Inflammatory macrophage treated with lipopolysaccharide for 1 hour (primary cell): ENCODE measurements at regions not wholly inside any gene's neighbourhood (a gene's known extent, or its start where the extent isn't known, plus 50 kb on each side); places are given as distances from the start of the nearest gene placed in this dataset.

Experiments
- DNase-seq, 2 donors: peaks; one replicate each; pipeline ENCODE4 v3.0.0-alpha.2; 2020 to 2022

DNA sequence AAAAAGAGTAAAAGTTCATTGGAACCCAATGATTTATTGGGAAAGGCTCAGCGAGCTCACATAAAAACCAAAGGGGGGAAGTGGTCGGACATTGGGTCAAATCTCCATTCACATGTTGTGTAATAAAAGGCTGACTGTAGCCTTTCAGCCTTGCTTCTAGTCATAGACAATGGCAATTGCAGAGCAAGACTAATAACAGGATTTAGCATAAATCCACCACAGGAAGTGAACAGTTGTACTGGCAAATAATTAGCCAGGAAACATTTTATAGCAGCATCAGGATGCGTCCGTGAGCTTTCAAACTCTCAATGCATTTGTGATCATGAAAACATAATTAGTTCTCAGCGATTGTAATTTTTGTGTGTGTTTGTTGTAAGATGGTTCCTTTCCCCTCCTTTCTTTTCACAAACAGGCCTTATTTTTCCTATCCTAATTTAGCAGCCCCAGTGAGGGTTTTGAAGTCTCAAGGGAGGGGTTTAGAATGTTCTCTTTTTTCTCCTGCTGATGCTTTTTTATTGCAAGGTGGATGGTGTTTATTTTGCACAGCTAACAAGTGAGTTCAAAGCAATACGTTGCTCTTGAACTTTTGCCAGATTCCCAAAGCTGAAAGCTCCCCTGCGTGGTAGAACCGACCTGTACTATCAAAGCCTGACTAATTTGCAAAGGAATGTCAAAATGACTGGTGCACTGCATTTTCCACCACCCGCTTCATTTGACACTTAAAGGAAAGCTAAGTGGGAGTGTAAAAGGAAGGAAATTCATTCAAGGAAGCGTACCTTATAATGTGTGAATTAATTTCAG, 105.6 kb downstream of the SPRY2 start:
- DNase-seq: peak; percentile 46 to 64

DNA sequence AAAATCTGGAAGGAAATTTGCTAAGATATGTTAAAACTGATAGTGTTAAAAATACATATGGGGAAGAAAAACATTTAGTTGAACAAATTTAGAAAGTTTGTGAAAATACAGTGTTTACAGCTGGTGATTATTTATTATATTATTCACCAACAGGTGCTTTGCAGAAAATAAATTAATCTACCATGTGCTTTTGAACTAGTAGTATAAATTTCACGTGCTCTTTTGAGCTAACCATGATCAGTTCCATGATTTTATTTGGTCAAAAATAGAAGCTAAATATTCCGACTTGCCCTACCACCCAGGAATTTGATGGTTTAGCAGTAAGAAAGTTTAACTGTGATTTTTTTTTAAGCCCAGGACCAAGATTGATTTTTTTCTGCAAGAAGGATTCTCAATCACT, 113.3 kb downstream of the SPRY2 start:
- no peak for DNase-seq

DNA sequence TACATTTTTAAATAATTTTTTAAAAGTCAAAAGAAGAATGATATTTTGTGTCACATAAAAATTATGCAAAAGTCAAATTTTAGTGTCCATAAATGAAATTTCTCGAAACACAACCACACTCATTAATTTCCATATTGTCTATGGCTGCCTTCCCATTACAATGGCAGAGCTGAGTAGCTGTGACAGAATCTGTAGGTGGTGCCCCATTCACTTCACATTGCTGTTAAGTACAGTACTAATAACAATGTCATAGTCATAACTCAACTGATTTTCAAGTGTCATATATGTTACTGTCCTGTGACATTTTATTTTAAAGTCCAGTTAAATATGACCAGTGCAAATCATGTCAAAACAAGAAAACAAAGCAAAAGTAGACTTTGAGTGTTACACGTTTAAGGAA, 114.3 kb downstream of the SPRY2 start:
- DNase-seq: no peak

DNA sequence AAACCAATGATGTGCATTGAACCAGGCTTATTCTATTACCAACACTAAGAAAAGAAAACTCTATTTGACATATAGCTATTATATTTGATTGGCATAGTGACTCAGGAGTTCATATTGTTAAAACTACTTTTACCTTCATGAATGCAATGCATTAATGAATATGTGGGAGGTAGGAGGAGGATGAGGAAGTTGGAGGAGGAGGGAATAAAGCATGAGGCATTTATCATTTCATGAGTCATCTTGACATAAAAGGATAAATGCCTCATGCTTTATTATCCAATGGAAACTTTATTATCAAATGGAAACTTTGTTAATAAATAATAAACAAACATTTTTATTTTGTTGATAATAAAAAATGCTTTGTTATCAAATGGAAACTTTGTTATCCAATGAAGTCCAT, 116.5 kb downstream of the SPRY2 start:
- peak; percentile 35 to 51 for DNase-seq

DNA sequence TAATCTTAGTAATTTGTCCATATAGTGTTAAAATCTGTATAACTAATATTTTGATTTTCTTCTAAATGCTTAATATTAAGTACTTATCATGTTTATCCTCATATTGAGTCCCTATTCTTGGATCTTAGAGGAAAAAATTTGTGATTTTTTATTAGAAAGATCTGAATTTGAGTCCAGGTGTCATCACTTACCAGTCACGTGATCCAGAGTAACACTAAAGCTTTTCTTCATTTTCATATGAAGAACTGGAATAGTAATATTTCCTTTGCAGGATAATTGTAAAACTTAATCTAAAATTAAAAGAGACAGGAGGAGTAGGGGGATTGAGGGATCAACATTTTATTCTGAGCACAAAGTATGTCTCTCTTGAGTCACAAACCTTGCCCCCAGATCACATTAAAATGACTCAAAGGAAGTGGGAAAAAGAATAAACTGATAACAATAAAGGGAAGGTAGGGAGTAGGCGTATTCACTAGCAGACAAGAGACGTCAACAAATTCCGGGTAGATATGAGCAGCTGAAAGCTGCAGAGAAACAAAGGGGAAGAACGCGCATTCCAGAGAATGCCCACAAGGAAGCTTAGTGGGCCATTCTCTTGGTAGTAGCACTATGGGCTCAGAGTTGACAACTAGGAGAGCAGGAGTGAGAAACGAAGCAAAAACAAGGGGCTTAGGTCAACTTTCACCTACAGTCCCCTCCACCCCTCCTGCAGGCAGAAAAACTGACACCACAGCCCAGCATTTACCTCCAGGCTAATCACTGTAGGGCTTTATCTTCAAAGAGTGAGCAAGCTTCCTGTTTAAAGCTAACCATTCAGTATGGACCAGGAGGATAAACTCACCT, 123.1 kb downstream of the SPRY2 start:
- DNase-seq: no peak

DNA sequence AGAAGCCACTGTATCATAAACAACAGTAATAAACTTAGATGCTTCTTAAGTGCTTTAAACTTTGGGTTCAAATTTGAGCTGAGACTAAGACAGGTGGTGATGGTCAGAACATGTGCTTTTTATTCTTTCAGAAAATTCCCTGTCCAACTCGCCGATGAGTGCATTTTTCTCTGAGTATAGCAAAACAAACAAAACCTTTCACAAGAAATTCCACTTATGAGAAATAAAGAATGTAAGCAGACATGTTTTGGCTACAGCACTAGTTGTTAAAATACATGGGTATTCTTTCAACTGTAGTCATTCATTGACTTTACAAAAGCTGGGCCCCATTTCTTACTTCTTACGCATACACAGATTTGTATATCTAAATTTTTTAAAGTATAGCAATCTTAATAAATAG, 125.6 kb downstream of the SPRY2 start:
- no peak for DNase-seq

DNA sequence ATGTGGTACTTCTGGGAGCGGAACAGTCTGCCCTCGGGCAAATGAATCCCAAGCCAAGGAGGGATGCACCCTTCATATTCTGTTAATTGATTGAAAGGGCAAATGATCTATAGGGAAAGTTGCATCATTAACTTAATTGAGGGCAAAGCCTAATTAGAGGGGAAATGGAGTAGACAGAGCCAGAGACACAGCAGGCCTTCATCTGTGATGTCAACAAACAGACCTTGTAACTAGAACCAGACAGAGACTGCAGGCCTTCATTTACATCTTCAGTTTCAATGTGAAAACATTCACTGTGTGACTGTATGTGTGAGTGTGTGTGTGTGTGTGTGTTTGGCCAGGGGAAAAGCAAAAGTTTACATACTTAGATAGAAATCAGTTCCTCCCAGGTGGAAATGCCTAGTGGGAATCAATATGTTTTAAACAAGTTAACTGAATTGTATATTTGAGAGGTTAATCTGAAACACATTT, 126.4 kb downstream of the SPRY2 start:
- DNase-seq: no peak

DNA sequence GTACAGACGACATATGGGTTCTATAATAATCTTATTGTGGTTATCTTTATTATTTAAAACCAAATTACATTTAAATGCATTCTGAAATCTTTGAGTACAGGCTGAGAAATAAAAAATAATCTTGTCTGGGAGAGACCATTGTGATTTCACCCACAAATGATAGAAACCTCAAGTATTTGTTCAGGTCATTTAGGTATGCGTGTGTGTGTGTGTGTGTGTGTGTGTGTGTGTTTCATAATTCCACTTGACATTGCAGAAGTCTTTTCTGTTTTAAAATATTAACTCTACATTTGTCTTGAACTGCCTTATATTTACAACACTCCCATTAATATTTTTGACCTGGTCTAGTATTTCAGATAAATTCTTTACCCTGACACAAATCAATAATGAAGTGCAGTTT, 126.9 kb downstream of the SPRY2 start:
- no peak for DNase-seq

DNA sequence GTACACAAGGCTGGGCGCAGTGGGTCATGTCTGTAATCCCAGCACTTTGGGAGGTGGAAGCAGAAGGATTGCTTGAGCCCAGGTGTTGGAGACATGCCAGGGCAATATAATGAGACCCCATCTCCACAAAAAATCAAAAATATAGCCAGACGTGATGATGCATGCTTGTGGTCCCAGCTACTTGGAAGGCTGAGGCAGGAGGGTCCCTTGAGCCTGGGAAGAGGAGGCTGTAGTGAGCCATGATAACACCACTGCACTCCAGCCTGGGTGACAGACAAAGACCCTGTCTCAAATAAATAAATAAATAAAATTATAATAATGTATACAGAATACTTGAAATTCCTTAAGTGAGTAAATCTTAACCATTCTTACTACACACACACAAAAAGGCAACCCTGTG, 127.7 kb downstream of the SPRY2 start:
- DNase-seq: no peak

DNA sequence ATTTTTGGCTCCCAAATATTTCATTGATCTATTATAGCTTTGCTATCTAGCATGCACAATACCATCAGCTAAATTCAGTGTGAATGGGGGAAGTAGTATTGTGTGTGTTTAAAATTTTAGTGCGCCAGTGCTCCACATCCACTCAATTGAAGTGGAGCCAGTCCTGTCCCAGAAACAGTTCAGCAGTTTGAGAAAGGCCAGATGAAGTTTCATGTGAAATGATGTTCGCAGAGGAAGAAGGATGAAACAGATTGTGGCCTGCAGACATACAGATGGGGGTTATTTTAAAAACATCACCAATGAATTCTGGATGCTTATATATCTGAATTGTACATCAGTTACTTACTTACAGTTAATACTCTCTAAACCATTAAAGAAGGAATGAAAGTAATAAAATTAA, 129.4 kb downstream of the SPRY2 start:
- no peak for DNase-seq

DNA sequence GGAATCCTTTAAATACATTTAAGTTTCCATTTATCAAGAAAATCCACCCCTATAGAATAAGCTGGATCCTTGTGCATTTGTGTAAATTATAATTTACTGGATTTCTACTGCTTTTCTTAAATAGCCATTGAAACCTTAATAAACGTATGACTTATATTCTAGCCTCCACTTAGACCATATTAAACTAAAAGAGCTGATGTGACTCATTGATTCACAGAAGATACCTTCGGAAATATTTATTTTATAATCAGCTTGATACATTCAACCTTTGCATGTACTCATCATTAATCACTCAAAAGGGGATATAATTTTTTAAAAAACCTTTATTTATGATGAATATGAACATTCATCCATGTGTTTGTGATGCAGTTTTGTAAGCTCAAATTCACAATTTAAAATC, 136.3 kb downstream of the SPRY2 start:
- no peak for DNase-seq

DNA sequence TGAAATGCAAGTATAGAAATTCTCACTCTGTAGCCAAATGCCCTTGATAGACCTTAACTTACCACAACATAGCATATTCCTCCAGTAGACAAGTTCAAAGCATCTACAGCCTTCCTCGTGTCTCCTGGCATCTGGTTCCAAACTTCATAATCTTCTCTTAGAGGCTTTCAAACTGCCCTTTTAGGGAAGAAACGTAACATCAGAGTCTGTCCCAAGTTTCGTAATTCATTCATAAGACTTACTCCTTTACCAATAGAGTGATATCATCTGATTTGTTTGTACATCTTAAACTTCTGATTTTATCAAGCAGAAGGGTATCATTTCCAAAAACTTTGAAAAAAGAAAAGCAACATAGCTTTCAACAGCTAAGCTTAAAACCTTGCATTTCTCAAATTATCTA, 137.4 kb downstream of the SPRY2 start:
- DNase-seq: peak; percentile 67 to 85

DNA sequence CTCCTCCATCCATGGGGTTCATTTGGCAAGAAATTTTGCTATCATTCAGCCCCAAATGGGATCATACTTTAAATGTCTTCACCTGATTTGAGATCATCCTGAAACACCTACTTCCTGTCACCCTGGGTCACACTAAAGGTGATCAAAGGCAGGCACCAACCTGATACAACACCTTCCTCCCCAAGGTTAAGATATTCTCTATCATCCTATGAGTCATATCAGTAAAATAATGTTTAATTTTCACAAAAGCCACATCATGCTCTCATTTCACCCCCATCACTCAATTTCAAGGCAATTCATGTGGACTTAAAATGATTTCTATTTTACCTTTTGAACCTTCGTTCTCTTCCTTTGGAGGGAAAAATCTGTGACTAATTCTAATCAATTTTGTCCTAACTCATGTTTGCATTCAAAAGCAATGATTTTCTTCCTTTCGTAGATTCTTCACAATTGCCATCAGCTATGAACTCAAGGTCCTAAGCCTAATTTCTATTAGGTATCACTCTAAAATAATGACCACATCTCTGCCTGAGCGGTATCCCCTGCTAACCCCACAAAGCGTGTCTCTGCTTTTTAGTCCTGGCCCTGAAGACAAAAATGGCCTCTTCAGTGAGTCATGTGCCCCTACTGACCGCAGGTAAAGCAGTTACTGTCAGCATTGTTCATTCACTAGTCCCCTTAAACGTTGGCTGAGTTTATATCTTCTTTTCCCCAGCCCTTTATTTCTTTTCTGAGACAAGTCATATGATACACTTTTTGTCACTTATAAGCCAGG, 139.0 kb downstream of the SPRY2 start:
- DNase-seq: no peak

DNA sequence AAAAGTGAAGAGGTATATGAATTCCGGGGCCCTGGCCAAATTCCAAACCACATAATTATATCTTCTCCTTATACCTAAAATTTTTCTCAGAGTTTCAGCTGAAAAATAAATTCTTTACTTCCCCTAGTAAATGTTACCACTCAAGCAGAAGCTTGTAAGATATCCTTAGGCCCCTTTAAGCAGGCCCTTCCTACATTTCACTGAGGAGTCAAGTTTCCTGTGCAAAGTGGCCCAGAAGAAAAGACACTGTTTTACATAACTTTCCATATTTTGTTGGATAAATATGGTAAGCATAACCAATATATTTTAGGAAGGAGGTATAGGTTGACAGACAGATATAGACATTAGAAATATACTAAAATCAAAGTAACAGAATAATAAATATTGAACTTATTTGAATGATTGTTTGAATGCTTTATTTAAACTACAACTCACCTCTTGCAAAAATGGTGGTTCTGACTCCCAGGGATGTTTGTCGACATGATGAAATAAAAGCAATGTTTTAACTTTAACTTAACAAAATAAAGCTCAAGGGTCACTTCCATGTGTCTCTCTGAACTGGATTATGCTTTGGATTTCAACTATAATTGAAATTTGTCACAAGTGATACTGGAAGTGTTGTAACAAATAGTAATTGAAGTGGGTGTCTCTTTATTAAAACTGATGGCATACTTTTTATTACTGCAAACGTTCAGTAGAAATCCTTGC, 141.2 kb downstream of the SPRY2 start:
- DNase-seq: no peak

DNA sequence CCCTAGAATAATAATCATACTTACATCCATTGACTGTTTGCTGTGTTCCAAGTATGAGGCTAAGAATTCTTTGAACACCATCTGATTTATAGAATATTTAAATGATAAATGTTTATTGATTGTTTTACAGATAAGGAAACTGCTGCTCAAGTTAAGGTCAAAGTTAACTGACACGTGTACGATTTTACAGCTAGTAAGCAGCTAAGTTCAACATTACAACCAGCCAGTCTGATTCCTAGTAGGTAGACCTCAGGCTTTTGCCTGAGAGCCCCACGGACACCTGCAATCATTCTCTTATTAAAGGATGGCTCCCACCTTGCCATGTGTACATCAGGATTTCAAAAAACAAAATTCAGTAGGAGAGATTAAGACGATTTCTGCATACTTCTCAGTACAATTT, 141.9 kb downstream of the SPRY2 start:
- no peak for DNase-seq

DNA sequence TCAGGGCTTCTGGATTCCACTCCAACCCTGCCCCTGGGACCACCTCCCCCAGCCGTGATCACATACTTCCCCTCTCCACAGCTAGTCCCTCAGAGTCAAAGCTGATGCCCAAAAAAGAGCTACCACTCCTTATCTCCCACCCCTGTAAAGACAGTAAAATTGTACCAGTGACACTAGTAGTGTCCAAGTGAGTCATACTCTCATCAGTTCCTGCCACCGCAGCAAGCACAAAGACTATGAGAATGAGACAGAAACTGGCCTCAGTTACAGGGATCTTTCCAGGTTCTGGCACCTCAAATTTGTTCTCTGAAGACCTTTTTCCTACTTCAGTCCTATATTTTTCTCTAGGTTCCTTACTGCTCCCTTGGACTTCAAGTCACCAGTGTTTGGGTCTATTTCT, 144.2 kb downstream of the SPRY2 start:
- DNase-seq: no peak

DNA sequence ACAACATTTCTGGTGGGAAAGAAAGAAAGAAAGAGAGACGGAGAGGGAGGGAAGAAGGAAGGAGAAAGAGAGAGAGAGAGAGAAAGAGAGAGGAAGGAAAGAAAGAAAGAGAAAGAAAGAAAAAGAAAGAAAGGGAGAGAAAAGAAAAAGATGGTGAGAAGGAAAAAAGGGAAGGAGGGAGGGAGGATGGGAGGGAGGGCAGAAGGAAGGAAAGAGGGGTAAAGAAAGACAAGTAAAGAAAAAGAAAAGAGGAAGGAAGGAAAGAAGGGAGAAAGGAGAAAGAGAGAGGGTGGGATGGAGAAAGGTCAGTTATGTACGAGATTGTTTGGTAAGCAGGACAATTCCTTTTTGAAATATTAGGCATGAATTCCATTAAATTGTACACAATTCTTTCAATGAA, 145.3 kb downstream of the SPRY2 start:
- no peak for DNase-seq

DNA sequence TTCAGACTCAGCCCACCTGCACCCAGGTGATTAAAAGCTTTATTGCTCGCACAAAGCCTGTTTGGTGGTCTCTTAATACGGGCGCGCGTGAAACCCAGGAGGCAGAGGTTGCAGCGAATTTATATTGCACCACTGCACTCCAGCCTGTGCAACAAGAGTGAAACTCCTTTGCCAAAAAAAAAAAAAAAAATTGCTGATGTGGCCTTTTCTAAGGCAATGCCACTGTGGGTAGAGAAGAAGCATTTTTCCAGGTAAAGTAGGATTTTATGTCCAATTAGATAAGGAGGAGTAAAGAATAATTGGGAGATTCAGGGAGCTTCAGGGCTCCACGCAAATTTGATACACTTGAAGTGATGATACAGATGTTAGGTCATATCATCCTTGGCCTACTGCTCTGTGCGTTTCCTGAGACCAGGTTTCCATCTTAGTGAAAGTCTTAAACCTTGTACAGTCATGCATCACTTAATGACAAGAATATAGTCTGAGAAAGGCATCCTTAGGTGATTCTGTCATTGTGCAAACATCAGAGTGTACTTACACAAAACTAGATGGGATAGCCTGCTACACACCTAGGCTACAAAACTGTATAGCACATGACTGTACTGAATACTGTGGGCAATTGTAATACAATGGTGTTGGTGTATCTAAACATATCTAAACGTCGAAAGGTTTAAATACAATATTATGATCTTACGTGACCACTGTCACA, 150.9 kb downstream of the SPRY2 start:
- DNase-seq: no peak

DNA sequence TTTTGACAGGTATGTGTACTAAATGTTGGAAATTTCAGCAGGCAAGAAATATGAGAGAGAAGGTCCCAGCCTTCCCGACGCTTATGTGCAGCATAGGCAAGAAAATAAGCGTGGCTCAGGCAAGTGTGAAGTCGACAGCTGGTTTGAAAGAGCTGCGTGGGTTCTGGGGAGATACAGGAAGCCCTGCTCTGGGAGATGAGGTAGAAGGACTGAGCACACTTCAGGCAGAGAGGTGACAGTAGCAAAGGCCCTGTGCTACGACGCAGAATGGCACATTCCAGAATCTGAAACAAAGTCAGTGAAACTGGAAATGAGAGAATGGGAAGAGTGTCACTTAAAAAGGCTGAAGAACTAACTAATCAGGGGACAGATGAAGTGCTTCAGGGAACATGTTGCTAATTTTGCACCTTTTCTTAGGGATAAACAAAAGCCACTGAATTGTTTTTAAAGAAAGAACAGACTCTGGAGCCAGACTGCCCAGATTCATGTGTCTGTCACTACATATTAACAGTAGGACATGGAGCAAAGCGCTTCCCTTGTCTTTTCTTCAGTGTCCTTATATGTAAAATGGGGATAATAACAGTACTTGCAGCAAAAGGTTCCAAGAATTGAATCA, 160.1 kb downstream of the SPRY2 start:
- no peak for DNase-seq

DNA sequence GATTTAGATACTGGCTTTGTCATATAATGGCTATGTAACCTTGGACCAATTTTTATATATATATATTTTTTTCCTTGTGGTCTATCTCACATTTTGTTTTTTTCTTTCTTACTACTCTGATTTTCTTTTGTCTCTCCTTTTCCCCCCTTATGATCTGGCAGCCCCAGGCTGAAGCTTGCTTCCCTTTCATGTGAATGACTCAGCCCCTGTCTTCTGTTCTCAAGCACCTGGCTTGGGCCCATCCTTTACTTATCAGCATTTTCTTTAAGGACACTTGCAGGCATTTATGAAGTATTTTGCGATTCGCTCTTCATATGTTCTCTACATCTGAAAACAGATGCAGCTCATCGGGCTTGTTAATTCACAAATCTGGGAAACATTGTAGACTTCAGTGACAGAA, 163.6 kb downstream of the SPRY2 start:
- DNase-seq: no peak

DNA sequence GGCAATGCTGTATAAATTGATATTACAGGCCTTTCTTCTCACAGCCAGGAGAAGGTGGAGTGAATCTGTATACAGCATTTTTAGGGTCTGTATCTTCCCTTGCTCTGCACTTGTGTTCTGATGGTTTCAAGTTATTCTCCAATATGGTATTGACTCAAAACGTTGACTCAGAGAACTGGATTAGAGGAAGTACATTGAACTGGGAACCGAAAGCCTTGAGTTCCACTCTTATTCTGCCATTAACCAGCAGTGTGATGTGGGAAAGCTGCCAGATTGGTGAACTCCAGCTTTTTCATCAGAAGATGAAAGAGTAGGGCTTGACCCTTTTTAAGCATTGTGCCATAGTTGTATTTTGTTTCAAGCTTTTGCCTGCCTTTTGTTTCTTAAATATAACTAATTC, 167.7 kb downstream of the SPRY2 start:
- peak; percentile 88 to 89 for DNase-seq

DNA sequence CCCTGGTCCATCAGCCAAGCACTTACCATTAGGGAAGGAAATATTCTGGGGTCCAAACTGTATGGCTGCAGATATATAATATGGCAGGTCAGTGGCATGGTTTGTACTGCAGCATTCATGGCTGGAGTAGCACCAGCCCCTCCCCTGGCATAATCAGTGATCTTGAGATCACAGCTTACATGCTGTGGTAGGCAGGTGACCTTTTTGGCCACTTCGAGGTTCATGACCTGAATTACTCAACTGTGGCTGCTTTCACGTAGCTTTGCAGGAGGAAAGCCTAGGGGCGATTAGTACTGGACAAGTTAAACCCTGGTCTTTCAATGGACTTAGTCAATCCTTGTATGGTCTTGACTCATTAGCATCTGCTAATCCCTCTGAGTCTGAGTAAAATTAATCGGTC, 169.8 kb downstream of the SPRY2 start:
- DNase-seq: no peak
